Hepatocyte (in vitro differentiated cells): ENCODE measurements at regions not wholly inside any gene's neighbourhood (a gene's known extent, or its start where the extent isn't known, plus 50 kb on each side); places are given as distances from the start of the nearest gene placed in this dataset.

Experiments used
- DNase-seq: peaks from one replicate; pipeline ENCODE4 v3.0.0-alpha.2; 2016; ENCODE audit warnings: low spot score
- H2AFZ ChIP-seq: fragments of 200-600 bp; sonication (generic); 2 replicates; pipeline ENCODE4 v1.6.0; 2016; ENCODE audit warnings: antibody characterized with exemption, mild to moderate bottlenecking
- H3K27ac ChIP-seq: fragments of 200-600 bp; sonication (generic); 2 replicates; pipeline ENCODE4 v1.5.1; 2016; ENCODE audit warnings: mild to moderate bottlenecking
- H3K27me3 ChIP-seq: fragments of 200-600 bp; sonication (generic); 2 replicates; pipeline ENCODE4 v1.6.1; 2016
- H3K36me3 ChIP-seq: fragments of 200-600 bp; sonication (generic); replicated peaks from 2 replicates; pipeline ENCODE4 v1.5.1; 2016; ENCODE audit warnings: low read depth; ENCODE audit not compliant: insufficient read depth
- H3K4me1 ChIP-seq: fragments of 200-600 bp; sonication (generic); 2 replicates; pipeline ENCODE4 v1.5.1; 2016; ENCODE audit warnings: mild to moderate bottlenecking, moderate library complexity; ENCODE audit not compliant: insufficient read depth
- H3K4me2 ChIP-seq: fragments of 200-600 bp; sonication (generic); 2 replicates; pipeline ENCODE4 v1.6.0; 2016
- H3K4me3 ChIP-seq: fragments of 200-600 bp; sonication (generic); 2 replicates; pipeline ENCODE4 v1.5.1; 2016; ENCODE audit warnings: mild to moderate bottlenecking
- H3K79me2 ChIP-seq: fragments of 200-600 bp; sonication (generic); 2 replicates; pipeline ENCODE4 v1.6.0; 2017; ENCODE audit warnings: mild to moderate bottlenecking
- H3K9me2 ChIP-seq: fragments of 200-600 bp; sonication (generic); replicated peaks from 2 replicates; pipeline ENCODE4 v1.6.0; 2017; ENCODE audit warnings: mild to moderate bottlenecking; ENCODE audit not compliant: insufficient read depth
- H3K9me3 ChIP-seq: fragments of 200-600 bp; sonication (generic); 2 replicates; pipeline ENCODE4 v1.5.1; 2016; ENCODE audit warnings: low read depth, mild to moderate bottlenecking
- H4K20me1 ChIP-seq: fragments of 200-600 bp; sonication (generic); 2 replicates; pipeline ENCODE4 v1.6.0; 2016; ENCODE audit warnings: mild to moderate bottlenecking; ENCODE audit not compliant: insufficient read depth, poor library complexity, severe bottlenecking
- EZH2 ChIP-seq: fragments of 200-600 bp; sonication (generic); IDR thresholded peaks from 2 replicates; pipeline ENCODE4 v1.6.1; 2016; ENCODE audit warnings: antibody characterized with exemption, mild to moderate bottlenecking, borderline replicate concordance
- EZH2phosphoT487 ChIP-seq: fragments of 200-600 bp; sonication (generic); IDR thresholded peaks from one replicate; pipeline ENCODE4 v1.6.1; 2018; ENCODE audit warnings: antibody characterized with exemption, mild to moderate bottlenecking, low read depth, moderate library complexity; ENCODE audit not compliant: unreplicated experiment, severe bottlenecking
- WGBS: methylation state at CpG from one replicate; pipeline ENCODE4 v1.1.6; 2016; ENCODE audit warnings: low lambda C conversion rate; ENCODE audit errors: missing lambda C conversion rate; 5-methylcytosine and 5-hydroxymethylcytosine counted together
- TF ChIP-seq, protein P1 (sequence below): fragments of 200-600 bp; sonication (generic); IDR thresholded peaks from 2 replicates; pipeline ENCODE4 v1.5.1; 2016; ENCODE audit warnings: antibody characterized with exemption, mild to moderate bottlenecking; ENCODE audit not compliant: poor library complexity

DNA sequence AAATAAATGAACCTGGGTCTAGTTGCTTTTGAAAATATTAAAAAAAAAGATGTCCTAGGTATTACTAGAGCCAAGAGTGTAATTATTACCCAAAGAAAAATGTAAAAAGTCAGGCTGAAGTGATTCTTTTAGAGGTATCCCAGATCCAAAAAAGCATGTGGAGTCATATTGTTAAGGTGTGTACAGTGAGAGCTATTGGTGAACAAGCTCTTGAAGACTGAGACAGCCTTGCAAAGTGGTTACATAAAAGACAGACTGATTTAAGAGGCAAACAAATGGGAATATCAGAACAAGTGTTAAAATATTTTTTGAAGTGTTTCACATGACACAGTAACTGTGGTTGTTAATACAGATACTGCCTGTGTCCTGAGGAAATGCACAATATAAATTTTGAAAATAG is 624.5 kb downstream of the PLOD2 start:
- no peaks in the 10 kb centered on the region for H3K9me2 ChIP-seq
- H3K4me3 ChIP-seq, result no peak overlapping the region
- H3K27me3 ChIP-seq, result no peaks in the 10 kb centered on the region
- no peak overlapping the region for H3K27ac ChIP-seq
- no peaks in the 10 kb centered on the region for H4K20me1 ChIP-seq
- H3K9me3 ChIP-seq, result no peaks in the 10 kb centered on the region
- no peak for TF ChIP-seq EZH2
- TF ChIP-seq, protein P1, sequence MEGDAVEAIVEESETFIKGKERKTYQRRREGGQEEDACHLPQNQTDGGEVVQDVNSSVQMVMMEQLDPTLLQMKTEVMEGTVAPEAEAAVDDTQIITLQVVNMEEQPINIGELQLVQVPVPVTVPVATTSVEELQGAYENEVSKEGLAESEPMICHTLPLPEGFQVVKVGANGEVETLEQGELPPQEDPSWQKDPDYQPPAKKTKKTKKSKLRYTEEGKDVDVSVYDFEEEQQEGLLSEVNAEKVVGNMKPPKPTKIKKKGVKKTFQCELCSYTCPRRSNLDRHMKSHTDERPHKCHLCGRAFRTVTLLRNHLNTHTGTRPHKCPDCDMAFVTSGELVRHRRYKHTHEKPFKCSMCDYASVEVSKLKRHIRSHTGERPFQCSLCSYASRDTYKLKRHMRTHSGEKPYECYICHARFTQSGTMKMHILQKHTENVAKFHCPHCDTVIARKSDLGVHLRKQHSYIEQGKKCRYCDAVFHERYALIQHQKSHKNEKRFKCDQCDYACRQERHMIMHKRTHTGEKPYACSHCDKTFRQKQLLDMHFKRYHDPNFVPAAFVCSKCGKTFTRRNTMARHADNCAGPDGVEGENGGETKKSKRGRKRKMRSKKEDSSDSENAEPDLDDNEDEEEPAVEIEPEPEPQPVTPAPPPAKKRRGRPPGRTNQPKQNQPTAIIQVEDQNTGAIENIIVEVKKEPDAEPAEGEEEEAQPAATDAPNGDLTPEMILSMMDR, result no peak
- TF ChIP-seq EZH2phosphoT487, result no peak
- no peak overlapping the region for H2AFZ ChIP-seq
- no peaks in the 10 kb centered on the region for H3K79me2 ChIP-seq
- H3K4me1 ChIP-seq, result no peaks in the 10 kb centered on the region
- H3K4me2 ChIP-seq, result no peak overlapping the region
- no peaks in the 10 kb centered on the region for H3K36me3 ChIP-seq
- DNase-seq, result no peak

DNA sequence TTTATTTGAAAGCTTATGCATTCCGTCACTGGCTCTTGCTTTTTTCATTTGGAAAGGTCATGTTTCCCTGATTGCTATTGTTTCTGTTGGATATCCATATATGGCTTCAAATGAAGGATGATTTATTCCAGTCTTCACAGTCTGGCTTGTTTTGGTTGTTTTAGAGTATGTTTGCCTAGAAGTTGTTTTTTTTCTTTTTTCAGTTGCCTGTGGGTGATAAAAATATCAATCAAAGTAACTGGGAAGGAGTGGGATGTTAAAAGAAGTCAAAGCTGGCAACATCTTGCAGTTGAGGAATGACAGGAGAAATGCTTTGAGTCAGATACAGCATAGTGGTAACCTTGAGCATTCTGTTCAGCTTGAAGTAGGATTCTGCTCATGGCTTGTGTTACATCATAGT is 610.5 kb downstream of the PLOD2 start:
- no peaks in the 10 kb centered on the region for H4K20me1 ChIP-seq
- H3K9me2 ChIP-seq, result no peaks in the 10 kb centered on the region
- H3K36me3 ChIP-seq, result no peaks in the 10 kb centered on the region
- H3K27ac ChIP-seq, result no peak overlapping the region
- no peak for DNase-seq
- no peak overlapping the region for H3K4me2 ChIP-seq
- no peaks in the 10 kb centered on the region for H3K9me3 ChIP-seq
- no peaks in the 10 kb centered on the region for H3K4me1 ChIP-seq
- TF ChIP-seq, protein P1, result no peak
- TF ChIP-seq EZH2, result no peak
- TF ChIP-seq EZH2phosphoT487, result no peak
- WGBS, result 0% methylated on average over 1 of the region's 1 CpG
- no peaks in the 10 kb centered on the region for H3K27me3 ChIP-seq
- no peaks in the 10 kb centered on the region for H3K79me2 ChIP-seq
- H2AFZ ChIP-seq, result no peak overlapping the region
- no peak overlapping the region for H3K4me3 ChIP-seq

DNA sequence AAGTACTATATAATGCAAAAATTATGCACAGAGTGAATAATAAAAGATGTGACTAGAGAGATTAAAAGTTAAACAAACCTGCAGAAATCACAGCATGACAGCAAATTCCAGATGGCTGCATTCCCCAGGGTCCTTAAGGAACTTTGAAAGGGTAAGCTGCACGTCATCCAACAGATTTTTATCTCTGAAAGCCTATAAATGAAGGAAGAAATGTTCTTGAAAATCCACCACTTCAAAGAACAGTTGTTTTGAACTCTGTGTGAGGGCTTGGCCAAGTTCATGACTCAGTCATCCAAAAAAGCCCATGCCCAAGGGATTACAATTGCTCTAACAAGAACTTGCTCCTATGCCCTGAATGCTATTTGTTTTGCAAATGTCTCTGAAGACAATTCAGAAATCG is 603.6 kb downstream of the PLOD2 start:
- WGBS, result 23% methylated on average over 2 of the region's 2 CpGs
- H3K79me2 ChIP-seq, result no peaks in the 10 kb centered on the region
- no peak overlapping the region for H3K27ac ChIP-seq
- DNase-seq, result peak; percentile 4
- no peaks in the 10 kb centered on the region for H3K4me1 ChIP-seq
- H3K27me3 ChIP-seq, result no peaks in the 10 kb centered on the region
- H3K4me2 ChIP-seq, result no peak overlapping the region
- H4K20me1 ChIP-seq, result no peaks in the 10 kb centered on the region
- TF ChIP-seq, protein P1, result no peak
- no peak for TF ChIP-seq EZH2phosphoT487
- TF ChIP-seq EZH2, result no peak
- H3K9me3 ChIP-seq, result peaks cover 6% of the 10 kb centered on the region
- no peaks in the 10 kb centered on the region for H3K9me2 ChIP-seq
- no peaks in the 10 kb centered on the region for H3K36me3 ChIP-seq
- no peak overlapping the region for H2AFZ ChIP-seq
- H3K4me3 ChIP-seq, result no peak overlapping the region

DNA sequence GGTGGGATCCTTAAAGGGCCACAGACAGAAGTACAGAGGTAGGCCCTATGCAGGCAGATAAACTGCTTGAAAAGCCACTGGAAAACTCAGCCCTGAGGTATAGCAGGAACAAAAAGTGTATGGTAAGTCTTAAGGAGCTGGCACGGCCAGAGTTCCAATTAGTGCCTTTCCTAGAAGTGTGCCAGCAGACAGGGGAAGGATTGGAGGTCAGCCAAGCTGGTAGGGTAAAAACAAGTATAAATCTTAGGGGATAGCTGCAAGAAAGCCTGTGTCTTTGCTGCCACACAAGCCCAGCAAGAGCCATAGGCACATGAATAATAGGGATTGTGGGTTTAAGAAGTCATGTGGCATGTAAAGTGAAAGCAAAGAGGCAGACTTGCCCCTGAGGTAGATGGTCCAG is 582.5 kb downstream of the PLOD2 start:
- no peaks in the 10 kb centered on the region for H3K27me3 ChIP-seq
- no peak overlapping the region for H3K27ac ChIP-seq
- no peaks in the 10 kb centered on the region for H3K9me2 ChIP-seq
- TF ChIP-seq, protein P1, result no peak
- TF ChIP-seq EZH2phosphoT487 (no peak), EZH2 (no peak)
- no peaks in the 10 kb centered on the region for H3K36me3 ChIP-seq
- 100% methylated on average over 1 of the region's 1 CpG for WGBS
- H4K20me1 ChIP-seq, result no peaks in the 10 kb centered on the region
- no peak overlapping the region for H3K4me2 ChIP-seq
- DNase-seq, result no peak
- H3K4me1 ChIP-seq, result no peaks in the 10 kb centered on the region
- no peak overlapping the region for H3K4me3 ChIP-seq
- H3K79me2 ChIP-seq, result no peaks in the 10 kb centered on the region
- no peaks in the 10 kb centered on the region for H3K9me3 ChIP-seq
- no peak overlapping the region for H2AFZ ChIP-seq
